GM18520 (cell line): ENCODE measurements at regions not wholly inside any gene's neighbourhood (a gene's known extent, or its start where the extent isn't known, plus 50 kb on each side); places are given as distances from the start of the nearest gene placed in this dataset.
A peak's percentile ranks its signal among the peaks of the same experiment; 100 is the strongest.

ENCODE experiments used
- ATAC-seq: cut with Tn5 transposase; IDR thresholded peaks from one replicate; pipeline ENCODE4 v1.9.1; 2021; ENCODE audit not compliant: unreplicated experiment

GRCh38 chr1:23639460-23640095, 52.0 kb upstream of the RPL11 start:
- ATAC-seq, result no peak

DNA sequence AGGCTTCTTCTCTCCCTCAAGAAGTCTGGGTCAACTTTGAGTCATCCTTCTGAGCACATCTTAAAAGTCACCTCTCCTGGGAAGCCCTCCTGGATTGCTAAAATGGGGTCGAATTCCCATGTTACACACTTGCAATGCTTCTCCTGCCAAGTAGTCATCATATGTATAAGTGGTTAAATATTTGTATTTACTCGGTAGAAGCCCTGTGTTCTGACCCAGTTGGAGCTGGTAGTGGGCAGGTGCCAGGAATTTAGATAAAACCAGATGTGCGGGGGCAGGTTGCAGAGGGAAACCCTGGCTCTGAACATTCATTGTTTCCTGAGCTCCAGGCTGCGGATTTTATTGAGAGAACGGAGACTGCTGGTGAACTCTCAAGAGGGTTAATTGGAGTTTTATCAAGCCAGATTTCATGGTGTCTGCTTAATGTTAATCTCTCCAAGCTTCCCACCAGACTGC, 52.8 kb upstream of the RPL11 start:
- no peak for ATAC-seq

DNA sequence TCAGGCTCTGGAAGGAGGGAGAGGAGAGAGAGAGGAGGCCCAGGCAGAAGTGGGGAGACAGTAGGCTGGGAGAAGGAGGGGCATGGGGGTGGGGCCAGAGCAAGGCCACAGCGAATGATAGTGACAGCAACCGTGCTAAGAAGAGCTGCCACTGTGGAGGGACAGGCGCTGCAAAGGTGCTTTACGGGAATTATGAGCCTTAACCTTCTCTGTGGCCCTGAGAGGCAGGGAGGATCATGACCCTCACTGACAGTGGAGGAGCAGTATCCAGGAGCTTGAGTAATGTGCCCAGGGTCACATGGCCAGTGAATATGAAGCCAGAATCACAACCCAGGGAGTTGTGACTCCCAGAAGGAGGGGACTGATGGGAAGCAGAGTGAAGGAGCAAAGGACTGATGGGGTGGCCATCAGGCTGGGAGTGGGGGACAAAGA, 53.4 kb upstream of the RPL11 start:
- no peak for ATAC-seq

- no peak for ATAC-seq
Measured at GRCh38 chr1:23636009-23636408, 55.6 kb upstream of the RPL11 start.

DNA sequence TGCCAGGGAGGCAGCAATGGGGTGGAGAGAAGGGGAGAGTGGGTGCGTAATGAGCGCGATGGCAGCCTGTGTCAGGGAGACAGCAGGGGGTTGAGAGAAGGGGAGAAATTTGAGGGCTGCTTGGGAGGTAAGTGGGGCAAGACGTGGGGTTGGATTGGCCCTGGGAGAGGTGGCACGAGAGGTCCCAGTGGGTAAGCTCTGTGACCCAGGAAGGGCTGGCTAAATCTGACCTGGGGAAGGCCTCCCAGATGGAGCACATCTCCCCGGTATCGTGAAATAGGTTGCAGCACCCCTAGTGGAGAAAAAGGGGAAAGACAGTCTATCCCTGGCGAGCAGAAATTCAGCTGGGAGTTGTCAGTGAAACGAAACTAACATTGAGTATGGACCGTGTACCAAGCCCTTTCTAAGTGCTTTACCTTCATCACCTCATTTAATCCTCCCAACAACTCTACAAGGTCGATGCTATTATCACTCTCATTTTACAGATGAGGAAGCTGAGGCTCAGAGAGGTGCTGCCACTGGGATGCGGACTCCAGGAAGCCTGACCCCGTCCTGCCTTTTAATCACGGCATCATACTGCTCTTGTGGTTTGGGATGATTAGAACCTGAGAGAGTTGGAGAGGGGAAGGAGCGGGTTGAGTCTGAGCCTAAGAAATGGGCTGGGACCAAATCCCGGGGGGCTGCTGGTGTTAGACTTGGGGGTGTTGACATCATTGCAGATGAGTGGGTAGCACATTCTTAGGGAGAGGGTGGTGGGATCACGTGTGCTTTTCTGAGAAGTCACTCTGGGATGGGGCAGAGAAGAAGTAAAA, 56.6 kb upstream of the RPL11 start:
- no peak for ATAC-seq

GRCh38 chr1:23634518-23634839, 57.1 kb upstream of the RPL11 start:
- ATAC-seq, result no peak

- ATAC-seq, result no peak
Measured at GRCh38 chr1:23632479-23633160, 59.0 kb upstream of the RPL11 start.

DNA sequence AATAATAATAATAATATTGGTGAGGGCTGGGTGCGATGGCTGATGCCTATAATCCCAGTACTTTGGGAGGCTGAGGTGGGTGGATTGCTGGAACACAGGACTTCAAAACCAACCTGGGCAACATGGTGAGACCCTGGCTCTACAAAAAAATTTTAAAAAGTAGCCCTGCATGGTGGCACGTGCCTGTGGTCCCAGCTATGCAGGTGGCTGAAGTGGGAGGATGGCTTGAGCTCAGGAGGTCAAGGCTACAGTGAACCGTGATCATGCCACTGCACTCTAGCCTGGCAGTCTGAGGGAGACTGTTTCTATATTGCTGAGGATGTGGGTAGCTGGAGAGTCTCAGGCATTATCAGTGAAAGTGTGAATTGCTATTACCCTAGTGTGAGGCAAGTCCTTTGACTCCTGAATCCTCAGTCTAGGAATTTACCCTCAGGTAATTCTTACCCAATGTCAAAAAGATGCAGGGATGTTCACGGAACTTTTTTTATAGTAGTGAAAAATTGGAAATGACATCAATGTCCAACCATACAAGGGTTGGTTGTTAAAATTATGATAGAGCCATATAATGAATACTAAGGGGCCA, 61.8 kb upstream of the RPL11 start:
- ATAC-seq, result no peak

DNA sequence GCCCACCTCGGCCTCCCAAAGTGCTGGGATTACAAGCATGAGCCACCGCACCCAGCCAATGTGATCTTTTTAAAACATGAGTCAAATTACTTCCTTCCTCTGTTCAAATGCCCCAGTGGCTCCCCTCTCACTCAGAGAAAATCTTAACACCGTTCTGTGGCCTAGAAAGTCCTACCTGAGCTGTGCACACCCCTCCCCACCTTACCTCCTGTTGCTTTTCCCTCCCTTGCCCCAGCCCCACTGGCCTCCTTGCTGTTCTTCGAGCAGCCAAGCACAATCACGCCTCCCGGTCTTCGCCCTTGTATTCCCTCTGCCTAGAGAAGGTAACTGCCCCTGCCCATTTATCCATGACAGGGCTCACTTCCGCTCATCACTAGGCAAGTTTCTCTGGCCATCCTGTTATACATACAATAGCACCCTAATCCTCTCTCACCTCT, 62.6 kb upstream of the RPL11 start:
- ATAC-seq, result no peak

DNA sequence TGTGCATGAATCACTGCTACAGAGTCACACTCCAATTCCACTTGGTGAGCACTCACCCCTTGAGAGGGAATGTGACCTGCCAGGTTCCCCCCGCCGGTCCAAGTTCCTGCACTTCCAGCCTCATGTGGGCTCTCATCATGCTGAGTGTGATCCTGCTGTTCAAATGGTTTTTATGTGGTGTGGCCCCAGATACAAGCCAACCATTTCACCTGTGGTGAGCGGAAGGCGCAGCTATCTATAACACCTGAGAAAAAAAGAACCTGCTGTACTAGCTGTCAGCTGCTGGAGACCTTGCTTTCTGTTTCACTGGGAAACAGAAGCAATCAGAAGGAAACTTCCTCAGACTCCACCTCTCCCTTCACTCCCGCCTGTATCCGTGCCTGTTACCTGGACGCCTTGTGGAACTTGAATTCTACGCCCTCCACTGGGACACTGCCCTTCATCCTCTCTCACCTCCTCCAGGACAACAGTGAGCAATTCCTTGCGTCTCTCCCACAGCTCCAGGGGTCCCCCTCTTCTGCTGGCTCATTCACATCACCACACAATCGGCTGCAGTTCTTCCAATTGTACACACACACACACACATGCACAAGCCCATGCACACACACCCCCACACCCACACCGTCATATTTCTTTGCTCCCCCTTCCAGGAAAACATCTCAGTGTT, 64.4 kb upstream of the RPL11 start:
- ATAC-seq, result no peak

GRCh38 chr1:23625929-23626535, 65.6 kb upstream of the RPL11 start:
- no peak for ATAC-seq

GRCh38 chr1:23625459-23625858, 66.1 kb upstream of the RPL11 start:
- ATAC-seq, result no peak

GRCh38 chr1:23624440-23624839, 65.1 kb upstream of the ID3 start:
- ATAC-seq, result no peak

GRCh38 chr1:23622284-23622683, 63.0 kb upstream of the ID3 start:
- ATAC-seq, result no peak

DNA sequence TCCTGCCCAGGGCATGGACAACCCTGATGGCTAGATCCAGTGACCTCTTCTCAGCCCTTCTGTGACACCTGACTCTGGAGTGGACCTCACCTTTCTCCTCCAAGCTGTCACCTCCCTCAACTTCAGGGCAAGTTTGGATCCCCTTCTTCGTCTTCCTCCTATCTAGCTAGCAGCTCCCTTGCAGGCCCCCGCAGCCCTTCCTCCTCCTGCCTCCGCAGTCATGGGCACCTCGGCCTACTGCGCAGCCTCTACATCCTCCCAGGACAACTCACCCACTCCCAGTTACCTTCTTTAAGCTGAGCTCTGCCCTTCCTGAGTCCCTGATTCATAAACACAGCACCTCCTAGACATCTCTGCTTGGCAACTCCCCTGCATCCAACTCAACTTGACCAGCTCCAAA, 61.3 kb upstream of the ID3 start:
- no peak for ATAC-seq

- ATAC-seq, result peak; percentile 43
Measured at GRCh38 chr1:23619299-23620188, 60.2 kb upstream of the ID3 start.

DNA sequence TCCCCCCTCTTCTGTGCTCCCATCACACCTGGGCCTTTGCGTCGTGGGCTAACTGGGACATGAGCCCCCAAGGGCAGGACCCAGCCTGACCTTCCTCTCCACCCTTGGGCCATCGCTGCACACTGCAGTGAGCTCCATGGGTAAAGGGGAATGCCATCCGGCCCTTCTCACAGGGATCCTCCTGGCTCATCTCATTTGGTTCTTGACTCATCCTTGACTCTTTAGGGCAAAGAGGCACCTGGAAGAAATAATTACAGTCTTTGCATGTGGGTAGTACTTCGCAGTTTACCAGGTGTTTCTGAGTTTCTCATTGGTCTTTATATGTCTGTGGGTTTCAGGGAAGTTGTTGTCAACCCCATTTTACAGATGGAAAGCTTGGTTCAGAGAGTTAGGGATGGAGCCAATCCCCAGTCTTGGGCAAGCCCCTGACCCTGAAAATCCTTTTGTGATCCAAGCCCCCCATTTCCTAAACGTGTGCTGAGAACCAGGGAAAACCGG, 59.3 kb upstream of the ID3 start:
- ATAC-seq, result no peak

GRCh38 chr1:23617084-23617521, 57.8 kb upstream of the ID3 start:
- ATAC-seq, result no peak

- no peak for ATAC-seq
Measured at GRCh38 chr1:23616292-23616824, 57.1 kb upstream of the ID3 start.
